ENCODE measurements at regions not wholly inside any gene's neighbourhood (a gene's known extent, or its start where the extent isn't known, plus 50 kb on each side); places are given as distances from the start of the nearest gene placed in this dataset.

- no peak overlapping the region for H2AFZ ChIP-seq (ENCODE audit: low read length)
- H4K8ac ChIP-seq (ENCODE audit: extremely low read depth, insufficient read depth, low read length): no peak overlapping the region
- DNase-seq (ENCODE audit: low read depth in 1 of 2, low spot score in 2 of 2): no peak
- no peaks in the 10 kb centered on the region for H3K4me1 ChIP-seq (replicated peaks in 1 of 4; ENCODE audit: control insufficient read depth in 3 of 4, insufficient read depth in 4 of 4, low read length in 3 of 4)
- H3K56ac ChIP-seq (replicated peaks; ENCODE audit: insufficient read length, low read depth, low read length): no peak overlapping the region
- WGBS, 2 experiments (ENCODE audit: extremely low coverage in 1 of 2, insufficient coverage in 1 of 2, insufficient read length in 1 of 2, insufficient replicate concordance in 2 of 2, low coverage in 1 of 2, low lambda C conversion rate in 2 of 2, missing lambda C conversion rate in 1 of 2): 96% methylated on average over 5 of the region's 5 CpGs; no CpG with 5 or more reads in 1 of the 2 experiments
- POLR2A ChIA-PET (ENCODE audit: partially characterized antibody): no interaction called here
- no peaks in the 10 kb centered on the region for H3K79me1 ChIP-seq (ENCODE audit: low read depth, low read length)
- TF ChIP-seq GABPA (IDR thresholded peaks at IDR 0.05; ENCODE audit: borderline replicate concordance, insufficient read depth, low read length) (no peak), HDAC2 (IDR thresholded peaks at IDR 0.05; ENCODE audit: borderline replicate concordance in 1 of 2, low read depth in 2 of 2, low read length in 2 of 2) (no peak), EGR1 (IDR thresholded peaks at IDR 0.05; ENCODE audit: borderline replicate concordance, low read depth, low read length) (no peak), CEBPB (IDR thresholded peaks at IDR 0.05; ENCODE audit: low read depth, low read length) (no peak), RXRA (IDR thresholded peaks at IDR 0.05; ENCODE audit: insufficient read depth, low read depth, low read length) (no peak), SP1 (IDR thresholded peaks at IDR 0.05; ENCODE audit: low read depth, low read length) (no peak)
- H4K5ac ChIP-seq (ENCODE audit: insufficient read length, low read depth, low read length): no peak overlapping the region
- no peaks in the 10 kb centered on the region; a peak in 1 of 4 replicates for H3K9me3 ChIP-seq (ENCODE audit: insufficient read depth in 2 of 2, low read depth in 1 of 2, low read length in 1 of 2)
- no peak overlapping the region for H3K4me3 ChIP-seq (ENCODE audit: extremely low read depth in 1 of 4, insufficient read depth in 2 of 4, low read depth in 3 of 4, low read length in 4 of 4)
- no peak overlapping the region for H3K18ac ChIP-seq (ENCODE audit: extremely low read depth, low read length)
- H2BK20ac ChIP-seq (ENCODE audit: low read length): no peak overlapping the region
- no peaks in the 10 kb centered on the region for H3K23me2 ChIP-seq (ENCODE audit: low read depth, low read length)
- H3K36me3 ChIP-seq (ENCODE audit: control insufficient read depth in 2 of 4, insufficient read depth in 4 of 4, low read length in 3 of 4): no peaks in the 10 kb centered on the region
- H2BK12ac ChIP-seq (ENCODE audit: low read depth, low read length): no peak overlapping the region
- no peak overlapping the region for H2BK5ac ChIP-seq (ENCODE audit: low read depth, low read length)
- H4K91ac ChIP-seq (replicated peaks; ENCODE audit: insufficient read length, low read length): no peak overlapping the region
- H2AK5ac ChIP-seq (ENCODE audit: low read depth, low read length): no peak overlapping the region
- no peaks in the 10 kb centered on the region for H4K20me1 ChIP-seq (replicated peaks in 1 of 2; ENCODE audit: control insufficient read depth in 1 of 2, insufficient read depth in 2 of 2, low read length in 2 of 2)
- H3K4ac ChIP-seq (replicated peaks; ENCODE audit: insufficient read length, low read depth, low read length): no peak overlapping the region
- no peak overlapping the region for H2BK15ac ChIP-seq (ENCODE audit: low read length)
- H3K4me2 ChIP-seq (ENCODE audit: insufficient read depth in 1 of 2, low read depth in 2 of 2, low read length in 2 of 2): no peak overlapping the region
- no peak overlapping the region for H3K27ac ChIP-seq (ENCODE audit: low read depth, low read length)
- no peak overlapping the region for H3K14ac ChIP-seq (ENCODE audit: insufficient read length)
- H3K23ac ChIP-seq (ENCODE audit: insufficient read length): no peak overlapping the region
- H3K79me2 ChIP-seq (ENCODE audit: control insufficient read depth in 1 of 2, insufficient read depth in 2 of 2, low read length in 2 of 2): no peaks in the 10 kb centered on the region
- CTCF ChIA-PET (ENCODE audit: partially characterized antibody): interaction anchor here (0.8 to 0.9 kb wide), 2 partner anchors 101 to 199 kb away, joined by 3 to 4 read pairs; no protein-coding TSS in a partner anchor
- H3K27me3 ChIP-seq (replicated peaks in 1 of 4; ENCODE audit: control insufficient read depth in 3 of 4, extremely low read depth in 1 of 4, insufficient read depth in 3 of 4, low read length in 3 of 4): no peaks in the 10 kb centered on the region
- no peak for FAIRE-seq
- H2BK120ac ChIP-seq (replicated peaks; ENCODE audit: low read depth, low read length): no peak overlapping the region
- no peak overlapping the region for H3K9ac ChIP-seq (replicated peaks in 1 of 4; ENCODE audit: extremely low read depth in 1 of 4, low read depth in 3 of 4, low read length in 3 of 4)
These were observed 642.7 kb downstream of the TAF11L14 start for GRCh38 chr5:18276939-18277338.

Measured in H1 (cell line).